HG03045 (cell line): ENCODE measurements at regions not wholly inside any gene's neighbourhood (a gene's known extent, or its start where the extent isn't known, plus 50 kb on each side); places are given as distances from the start of the nearest gene placed in this dataset.
"Not testable (repeated sequence)": the region's sequence is repeated elsewhere in the genome, so short reads cannot be mapped to it uniquely, and the experiment has no call there.

Experiments used
- ATAC-seq: cut with Tn5 transposase; IDR thresholded peaks from one replicate; pipeline ENCODE4 v1.9.1; 2021; ENCODE audit warnings: mild to moderate bottlenecking, moderate library complexity; ENCODE audit not compliant: unreplicated experiment

DNA sequence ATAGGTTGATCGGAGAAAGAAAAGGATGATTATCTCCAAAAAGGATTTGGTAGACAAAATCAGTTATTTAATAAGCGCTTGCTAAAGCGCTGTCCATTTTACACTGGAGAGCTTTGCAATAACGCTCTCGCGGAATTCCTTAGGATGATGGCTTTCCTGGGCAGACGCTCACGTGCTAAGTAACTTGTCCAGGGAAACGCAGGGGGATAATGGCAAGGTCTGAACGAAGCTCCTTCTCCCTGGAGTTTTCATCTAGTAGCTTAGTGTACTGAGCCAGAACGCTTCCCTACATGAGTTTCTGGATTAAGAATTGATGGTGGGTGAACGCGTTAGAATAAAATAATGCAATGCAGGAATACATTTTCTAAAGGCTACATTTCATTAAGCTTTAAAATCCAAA, 739.5 kb upstream of the SALL3 start:
- ATAC-seq = no peak

DNA sequence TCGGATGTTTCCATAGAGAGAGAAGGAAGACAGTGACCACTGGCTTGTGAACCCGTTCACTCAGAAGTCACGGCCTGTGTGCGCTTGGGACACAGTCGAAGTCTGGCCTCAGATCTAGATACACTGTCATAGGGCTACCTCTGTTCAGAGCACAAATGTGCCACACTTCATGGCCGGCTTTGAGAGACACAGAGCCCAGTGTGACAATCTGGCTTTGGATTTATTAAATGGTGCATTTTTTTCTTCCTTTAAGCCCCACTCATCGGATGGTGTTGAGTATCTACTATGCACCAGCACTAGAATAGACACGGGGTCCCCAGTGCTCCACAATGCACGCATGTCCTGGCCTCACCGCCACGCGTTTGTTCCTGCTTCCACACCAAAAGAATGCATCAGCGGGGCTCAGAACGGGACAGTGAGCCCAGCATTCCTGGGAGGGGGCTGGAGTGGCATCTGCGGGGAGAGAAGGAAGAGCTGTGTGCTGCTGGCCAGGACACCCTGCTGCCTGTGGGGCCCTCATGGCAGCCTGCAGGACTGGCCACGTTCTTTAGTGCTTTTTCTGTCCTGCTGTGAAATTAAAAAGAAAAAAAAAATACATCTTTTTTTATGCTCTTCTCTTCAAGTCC, 738.9 kb upstream of the SALL3 start:
- no peak for ATAC-seq

DNA sequence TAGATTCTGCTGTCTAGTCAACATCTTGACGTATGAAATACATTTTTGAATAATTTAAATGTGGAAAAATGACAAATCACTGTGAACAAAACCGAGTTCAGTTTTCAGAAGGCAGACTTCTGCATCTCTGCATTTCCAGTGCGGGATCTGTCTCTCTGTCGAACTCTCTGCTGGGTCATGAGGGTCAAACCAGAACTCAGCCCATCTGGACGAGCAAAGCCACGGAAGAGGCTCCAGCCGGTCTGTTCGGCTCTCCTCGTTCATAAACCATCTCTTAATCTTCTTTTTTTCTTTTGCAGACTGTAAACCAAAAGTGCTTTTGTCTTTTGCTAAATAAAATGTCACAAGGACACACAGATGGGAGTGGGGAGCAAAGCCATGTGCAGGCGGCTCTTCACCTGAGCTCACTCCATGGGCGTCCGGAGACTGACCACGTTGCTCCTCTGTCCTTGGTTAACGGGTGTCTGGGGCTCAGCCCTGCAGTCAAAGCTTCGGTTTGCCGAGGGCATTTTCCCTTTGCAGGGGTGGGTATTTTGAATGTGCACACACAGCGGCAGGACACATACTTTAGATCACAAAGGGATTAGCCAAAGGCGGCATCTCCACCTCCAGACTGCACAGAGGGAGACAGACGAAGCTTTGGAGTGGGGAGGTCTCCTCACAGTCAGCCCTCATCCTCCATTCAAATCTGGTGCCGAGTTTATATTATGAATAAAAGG, 737.9 kb upstream of the SALL3 start:
- no peak for ATAC-seq

DNA sequence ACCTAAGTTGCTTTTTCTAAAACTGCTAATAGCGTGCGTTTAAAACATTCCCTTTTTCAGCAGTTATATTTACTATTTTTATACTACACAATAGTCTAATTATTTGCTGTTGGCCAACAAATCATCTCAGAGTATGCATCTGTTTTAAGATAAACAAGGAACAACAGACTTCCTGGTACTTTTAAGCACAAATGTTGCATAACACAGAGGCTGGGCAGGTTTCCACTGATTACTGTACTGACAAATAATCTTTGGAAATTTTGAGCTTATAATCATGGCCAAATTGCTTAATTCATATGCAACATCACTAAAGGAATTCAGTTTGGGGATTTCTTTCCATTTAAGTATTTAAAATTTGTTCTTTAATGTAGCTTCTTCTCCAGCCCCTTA, 737.4 kb upstream of the SALL3 start:
- no peak for ATAC-seq

DNA sequence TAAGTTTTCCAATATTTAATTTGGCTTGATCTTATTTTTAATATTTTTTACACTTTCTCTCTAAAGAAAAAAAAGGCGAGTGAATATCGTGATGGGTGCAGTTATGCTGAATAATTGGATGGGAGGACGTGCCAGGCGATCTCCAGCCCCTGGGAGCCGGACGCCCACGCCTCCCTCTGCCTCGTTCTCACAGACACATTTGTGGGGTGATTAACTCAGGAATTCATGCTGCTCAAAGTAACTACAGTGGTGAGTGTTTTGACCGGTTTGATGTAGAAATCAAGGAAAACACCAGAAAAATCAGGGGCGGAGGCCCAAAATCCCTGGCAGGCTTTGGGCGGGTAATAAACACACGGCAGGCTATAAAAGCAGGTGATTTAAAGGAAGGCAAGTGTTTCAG, 736.8 kb upstream of the SALL3 start:
- no peak for ATAC-seq

DNA sequence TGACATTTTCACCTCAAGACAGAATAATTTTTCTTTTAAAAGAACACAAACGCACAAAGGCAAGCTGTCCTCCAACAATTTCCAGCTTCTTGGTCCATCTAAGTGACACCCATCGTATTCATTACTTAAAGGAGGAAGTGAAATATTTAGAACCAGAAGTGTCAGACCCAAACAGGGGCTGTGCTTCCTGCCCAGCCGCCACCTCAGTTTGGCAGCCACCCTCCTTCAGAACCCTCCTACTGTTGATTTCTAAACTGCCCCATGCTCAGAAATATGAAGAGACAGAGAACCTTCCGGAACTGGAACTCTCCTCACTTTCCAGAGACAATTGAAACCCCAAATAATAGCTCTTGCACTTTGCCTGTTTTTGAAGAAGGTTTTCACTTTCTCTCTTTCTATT, 734.8 kb upstream of the SALL3 start:
- ATAC-seq = no peak

DNA sequence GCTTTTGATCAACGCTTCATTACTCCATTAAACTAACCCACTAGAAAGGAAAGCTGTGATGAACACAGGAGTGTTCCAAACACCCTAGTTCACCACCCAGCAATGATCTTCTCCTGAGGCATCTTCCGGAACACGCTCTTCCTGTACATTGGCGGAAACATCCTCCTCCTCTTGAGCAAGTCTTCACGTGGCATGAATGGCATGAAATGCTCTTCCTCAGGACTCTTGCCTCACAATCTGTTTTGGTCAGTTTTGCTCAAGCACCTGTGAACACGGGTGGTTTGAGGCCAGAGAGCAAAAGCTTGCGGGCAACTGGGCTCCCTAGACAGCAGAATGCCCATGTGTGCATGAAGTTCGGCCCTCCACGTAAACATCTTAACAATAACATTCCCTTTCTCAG, 734.2 kb upstream of the SALL3 start:
- ATAC-seq = no peak

DNA sequence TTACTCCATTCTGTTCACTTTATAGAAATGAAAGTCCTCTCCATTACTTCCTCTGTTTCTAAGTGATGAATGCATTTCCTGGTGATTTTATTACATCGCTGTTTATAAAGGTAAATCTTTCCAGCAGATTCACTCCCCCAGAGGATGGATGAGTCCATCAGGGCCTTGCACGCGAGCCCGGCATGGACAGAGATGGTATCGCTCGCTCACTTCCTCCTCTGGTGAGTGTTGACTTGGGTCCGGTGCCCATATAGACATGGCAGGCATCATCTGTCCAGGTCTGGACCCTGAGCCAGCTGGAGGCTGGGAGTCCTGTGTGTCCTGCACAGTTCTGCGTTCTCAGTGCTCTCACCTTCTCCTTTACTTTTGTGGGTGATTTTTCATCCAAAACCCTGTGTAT, 733.6 kb upstream of the SALL3 start:
- no peak for ATAC-seq

DNA sequence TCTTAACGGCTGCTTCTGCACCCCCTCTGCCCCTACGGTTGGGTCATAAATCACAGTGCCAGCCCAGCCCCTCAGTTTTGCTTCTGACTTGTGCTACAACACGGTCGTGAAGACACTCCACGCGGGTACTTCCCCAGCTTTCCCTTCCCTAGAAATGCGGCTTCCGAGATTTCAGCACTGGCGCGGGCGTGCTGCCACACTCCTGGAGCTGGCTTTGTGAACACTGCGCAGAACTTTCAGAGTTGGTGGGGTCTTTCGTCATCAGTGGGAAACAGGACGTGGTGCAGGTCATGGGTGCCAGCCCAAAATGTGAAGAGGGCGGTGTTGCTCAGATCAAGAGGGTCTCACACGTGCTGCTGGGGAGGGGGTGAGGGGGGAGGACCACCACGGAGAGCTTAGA, 733.0 kb upstream of the SALL3 start:
- no peak for ATAC-seq

DNA sequence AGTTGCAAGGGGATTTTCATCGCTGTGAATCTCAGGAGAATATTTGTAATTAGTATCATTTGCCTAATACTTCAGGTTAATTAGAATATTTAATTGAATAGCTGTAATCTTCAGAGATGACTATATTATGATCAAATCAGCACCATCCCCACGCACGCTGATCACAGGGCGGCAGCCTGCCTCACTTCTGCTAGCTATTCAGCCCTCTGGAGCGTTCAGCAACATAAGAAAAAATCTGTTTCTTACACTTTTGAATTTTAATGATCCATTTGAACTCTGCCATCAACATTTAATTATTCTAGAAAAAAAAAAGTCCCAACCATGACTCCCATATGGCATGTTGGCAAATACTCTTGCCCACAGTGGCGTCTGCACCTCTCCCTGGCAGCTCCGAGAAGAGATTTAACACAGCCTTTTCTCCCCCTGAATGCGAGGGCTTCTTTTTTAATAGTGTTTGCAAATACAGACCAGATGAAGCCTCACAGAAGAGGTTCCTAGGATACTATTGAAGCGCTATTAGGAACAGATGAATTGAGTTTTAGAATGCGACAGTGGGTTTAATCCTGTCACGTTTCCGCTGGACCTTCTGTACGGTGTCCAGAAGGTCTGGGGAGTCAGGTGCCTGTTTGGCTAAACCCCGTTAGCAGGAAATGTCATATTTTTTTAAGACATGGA, 731.9 kb upstream of the SALL3 start:
- ATAC-seq = no peak

DNA sequence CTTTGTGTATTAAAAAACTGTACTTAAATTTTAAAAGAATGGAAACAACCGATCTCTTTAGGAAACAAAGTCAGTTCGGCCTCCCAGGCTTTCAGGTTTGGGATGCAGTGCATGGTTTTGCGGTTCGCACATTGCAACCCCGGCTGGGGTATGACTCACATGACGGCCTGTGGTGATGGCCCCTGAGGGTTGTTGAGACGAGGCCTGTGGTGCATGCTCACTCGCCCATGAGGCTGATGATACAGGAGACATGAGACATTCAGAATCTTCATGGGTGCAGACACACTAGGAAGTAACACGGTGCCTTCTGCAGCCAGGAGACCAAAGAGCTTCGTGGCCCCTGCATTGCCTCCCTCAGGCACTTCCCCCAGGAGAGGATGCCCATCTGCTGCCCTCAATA, 724.6 kb upstream of the SALL3 start:
- no peak for ATAC-seq

DNA sequence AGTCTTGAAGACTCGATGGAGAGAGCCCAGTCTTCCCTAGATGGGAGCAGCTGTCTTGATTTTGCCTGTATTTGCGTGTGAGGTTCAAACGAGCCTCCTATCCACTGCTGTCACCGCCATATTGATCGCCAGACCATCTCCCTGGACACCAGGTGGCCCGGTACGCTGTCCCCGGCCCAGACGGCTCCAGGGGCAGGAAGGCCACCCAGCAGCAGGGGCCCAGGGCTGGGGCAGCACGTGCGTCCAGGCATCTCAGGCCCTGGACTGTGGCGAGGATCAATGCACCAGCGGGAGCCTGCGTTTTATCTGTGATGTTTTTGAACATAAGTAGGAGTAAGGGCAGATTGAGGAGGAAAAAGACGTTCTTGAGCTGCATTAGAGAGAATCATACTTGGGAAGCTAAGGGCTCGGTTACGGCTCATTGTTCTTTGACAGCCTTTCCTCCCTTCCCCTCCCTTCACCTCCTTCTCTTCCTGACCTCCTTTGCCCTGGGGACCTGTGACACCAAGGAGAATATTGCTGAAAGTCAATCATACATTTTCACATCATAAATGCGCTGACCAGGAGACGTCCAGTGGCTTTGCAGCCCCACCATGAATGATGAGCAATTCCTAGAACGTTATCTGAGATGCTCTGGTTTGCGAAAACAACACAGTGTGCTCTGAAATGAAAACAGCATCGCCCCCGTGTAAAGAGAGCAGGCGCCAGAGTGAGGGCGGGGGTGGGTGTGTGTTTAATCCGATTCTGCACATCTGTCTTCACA, 711.2 kb upstream of the SALL3 start:
- no peak for ATAC-seq

DNA sequence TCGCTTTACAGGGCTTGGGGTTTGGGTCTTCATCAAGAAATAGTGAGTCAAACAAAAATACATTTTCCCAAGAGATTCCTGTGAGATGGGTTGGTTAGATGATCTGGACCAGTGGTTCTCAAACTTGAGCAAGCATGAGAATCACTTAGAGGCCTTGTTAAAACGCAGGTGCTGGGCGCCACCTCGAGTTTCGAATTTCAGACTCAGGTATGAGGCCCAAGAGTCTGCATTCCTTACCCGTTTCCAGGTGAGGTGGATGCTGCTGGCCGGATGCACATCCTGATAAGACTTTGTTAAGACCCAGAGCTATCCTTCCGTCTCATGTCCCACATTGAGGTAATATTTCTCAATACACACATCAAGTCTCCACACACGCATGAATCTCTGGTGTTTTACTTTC, 707.8 kb upstream of the SALL3 start:
- no peak for ATAC-seq

DNA sequence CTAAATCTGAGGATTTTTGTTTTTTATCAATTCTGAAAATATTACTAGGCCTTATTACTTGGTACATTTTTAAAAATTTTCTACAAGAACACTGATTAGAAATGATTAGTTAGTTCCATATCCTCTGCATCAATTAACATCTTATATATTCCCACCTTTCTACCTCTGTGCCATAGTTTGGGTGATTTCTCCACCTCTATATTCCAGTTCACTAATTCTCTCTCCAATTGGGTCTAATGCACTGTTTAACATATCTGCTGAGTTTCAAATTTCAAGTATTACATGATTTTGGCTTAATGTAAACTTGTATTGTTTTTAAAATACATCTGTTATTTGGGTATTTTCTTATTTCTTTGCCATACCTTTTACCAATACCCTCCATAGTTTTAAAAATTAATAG, 705.7 kb upstream of the SALL3 start:
- no peak for ATAC-seq

DNA sequence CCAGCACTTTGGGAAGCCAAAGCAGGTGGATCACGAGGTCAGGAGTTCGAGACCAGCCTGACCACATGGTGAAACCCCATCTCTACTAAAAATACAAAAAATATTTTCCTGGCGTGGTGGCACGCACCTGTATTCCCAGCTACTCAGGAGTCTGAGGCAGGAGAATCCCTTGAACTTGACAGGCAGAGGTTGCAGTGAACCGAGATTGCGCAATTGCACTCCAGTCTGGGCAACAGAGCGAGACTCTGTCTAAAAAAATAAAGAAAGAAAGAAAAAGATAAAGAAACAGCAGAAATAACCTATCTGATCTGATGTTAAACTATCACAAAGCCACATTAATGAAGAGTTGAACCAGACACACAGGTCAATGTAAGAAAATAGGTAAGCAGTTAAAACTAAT, 696.2 kb upstream of the SALL3 start:
- not testable (repeated sequence) for ATAC-seq

DNA sequence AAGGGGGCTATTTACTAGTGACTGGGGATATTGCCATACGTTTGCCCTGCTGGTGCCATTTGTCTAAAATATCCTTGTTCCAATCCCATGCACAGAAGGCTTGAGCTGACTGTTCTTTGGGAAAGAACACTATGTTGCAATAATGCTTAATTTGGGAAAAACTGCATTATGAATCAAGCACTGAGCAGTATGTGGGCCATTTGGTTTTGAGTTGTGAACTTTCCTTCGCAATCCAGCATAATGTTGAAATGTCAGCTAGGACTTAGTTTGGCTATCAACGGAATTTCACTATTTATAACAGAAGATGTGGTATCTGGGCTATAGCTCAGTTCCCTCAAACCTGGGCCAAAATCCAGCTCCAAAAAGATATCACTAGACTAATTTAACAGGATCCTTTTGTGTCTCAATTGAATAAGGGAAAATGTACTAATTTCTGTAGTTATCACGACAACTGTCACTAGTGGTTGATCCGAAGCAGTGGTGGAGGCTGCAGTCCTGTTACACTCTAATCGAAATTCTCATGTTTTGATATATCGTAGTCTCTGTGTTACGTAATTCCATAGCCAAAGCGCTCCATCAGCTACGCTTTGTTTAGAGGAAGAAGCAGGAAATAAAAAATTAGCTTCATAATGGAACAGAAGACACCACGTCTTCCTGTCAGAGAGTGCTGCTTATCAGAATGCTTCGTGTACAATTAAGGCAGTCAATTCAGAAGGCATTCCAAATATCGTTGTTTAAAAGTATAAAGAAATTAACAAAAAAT, 686.8 kb upstream of the SALL3 start:
- no peak for ATAC-seq

DNA sequence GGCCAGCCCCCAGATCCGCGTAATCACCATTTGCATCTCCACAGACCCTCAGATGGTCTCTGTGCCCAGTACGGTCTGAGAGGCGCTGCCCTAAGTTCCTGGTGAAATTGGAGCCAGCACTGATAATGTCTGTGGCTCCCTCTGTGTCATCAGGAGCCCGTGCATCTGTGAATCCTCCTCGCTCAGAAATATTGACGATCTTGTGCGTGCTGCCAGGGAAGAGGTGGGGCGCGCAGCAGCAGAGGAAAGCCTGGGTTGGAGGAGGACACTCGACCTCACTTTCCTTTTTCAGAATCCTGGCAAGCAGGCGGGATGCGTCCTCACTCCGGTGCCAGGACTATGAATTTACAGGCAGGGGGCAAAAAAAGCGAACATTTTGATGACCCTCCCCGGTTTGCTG, 686.1 kb upstream of the SALL3 start:
- ATAC-seq = no peak

DNA sequence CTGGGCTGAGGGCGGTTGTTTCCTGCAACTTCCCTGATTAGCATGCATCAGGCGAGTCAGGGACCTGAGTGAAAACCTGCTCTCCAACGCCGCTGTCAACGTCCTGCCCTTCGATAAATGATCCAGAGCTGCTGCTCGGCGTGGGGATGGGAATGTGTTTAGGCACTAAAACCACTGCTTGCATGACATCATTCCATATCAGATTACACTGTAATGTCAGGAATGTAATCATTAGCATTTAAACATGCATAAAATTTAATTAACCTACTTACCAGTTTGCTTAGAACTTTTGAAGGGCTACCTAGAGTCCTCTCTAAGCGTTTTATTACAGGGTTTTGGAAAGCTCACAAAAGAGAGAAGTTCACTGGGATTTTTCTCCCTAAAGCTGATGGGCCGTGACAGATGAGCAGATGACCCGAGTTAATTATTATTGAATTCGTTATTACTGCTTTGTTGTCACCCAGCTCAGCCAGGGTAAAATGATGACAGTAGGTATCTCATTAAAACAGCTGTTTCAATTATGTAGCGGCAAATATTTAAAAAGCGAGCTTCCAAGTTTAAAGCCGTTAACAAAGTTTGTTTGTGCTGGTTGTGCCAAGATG, 685.6 kb upstream of the SALL3 start:
- ATAC-seq = no peak

DNA sequence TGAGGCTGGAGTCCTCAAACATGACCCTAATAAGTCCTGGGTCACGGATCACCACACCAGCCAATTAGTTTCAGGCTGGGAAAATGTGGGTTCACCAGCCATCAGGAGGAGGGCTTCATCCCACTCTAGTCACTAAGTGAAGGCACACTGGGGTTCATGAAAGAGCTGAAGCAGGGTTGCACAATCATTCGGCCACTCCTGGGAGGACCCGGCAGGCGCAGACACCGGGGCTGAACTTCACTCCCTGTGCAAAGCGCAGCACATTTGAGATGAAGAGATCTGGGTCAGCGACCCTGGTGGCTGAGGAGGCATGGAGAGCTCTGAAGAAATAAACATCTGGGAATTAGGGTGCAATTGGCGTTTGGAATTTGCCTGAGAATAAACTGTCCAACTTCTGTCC, 684.4 kb upstream of the SALL3 start:
- ATAC-seq = no peak

DNA sequence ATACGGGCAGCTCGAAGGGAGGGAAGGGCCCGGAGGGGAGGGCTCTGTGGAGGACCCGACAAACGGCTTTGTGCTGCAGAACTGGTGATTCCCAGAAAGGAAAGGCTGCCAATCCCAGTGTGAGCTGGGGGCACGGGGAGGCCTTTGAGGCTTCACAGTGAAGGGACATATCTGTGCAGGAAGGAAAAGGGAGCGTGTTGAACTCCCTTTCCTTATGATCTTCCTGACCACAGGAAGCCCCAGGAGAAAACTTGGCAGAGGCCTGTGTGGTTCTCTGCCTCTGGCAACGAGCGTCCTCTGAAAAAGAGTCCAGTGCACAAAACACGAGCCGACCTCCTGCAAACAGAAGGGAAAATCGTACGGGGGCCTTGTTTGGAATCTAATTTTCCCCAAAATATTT, 683.5 kb upstream of the SALL3 start:
- ATAC-seq = no peak

DNA sequence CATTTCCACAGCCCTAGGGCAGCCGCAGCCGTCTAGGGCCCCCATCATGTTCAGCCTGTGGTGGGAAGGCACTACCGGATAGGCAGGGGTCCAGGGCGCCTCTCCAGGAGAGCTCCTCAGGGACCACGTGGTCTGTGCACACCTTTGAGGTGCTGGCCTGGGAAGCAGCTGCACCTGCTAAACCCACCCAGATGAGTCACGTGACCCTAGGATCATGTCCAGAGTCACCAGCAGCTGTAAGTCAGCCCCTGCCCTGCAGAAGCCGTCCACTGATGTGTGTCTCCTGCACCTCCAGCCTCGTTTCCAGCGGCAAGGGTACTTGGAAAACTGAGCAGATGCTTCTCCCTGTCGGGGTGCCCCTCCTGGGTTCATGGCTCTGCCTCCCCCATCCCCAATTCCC, 682.6 kb upstream of the SALL3 start:
- ATAC-seq = no peak
